GM12878 (cell line): ENCODE measurements at regions not wholly inside any gene's neighbourhood (a gene's known extent, or its start where the extent isn't known, plus 50 kb on each side); places are given as distances from the start of the nearest gene placed in this dataset.

Experiments used
- ATAC-seq: fragments of 200-7000 bp; cut with Tn5 transposase; 3 replicates; pipeline ENCODE4 v1.9.1; 2020; ENCODE audit warnings: mild to moderate bottlenecking, moderate library complexity
- BruUV-seq: library from RNA; stranded (reverse); fragments of 400-500 nt; replicated peaks from 2 replicates; lab custom pipeline; 2021; lab: Mats Ljungman, UMichigan
- CTCF ChIA-PET: fragments of 300-600 bp; sonication (Branson Sonifier 250); formaldehyde crosslinking; extraction: SDS; loops from one replicate; lab custom pipeline; 2021; ENCODE audit warnings: inconsistent platforms; lab: Yijun Ruan, JAX
- POLR2A ChIA-PET: fragments of 350-600 bp; formaldehyde crosslinking; extraction: SDS; loops from one replicate; lab custom pipeline; 2021; ENCODE audit warnings: inconsistent platforms; lab: Charles Lee
- RAD21 ChIA-PET: fragments of 300-600 bp; sonication (Branson Sonifier 250); formaldehyde crosslinking; loops from one replicate; lab custom pipeline; 2023; ENCODE audit warnings: antibody characterized with exemption; ENCODE audit not compliant: unreplicated experiment; lab: Charles Lee
- SMC1A ChIA-PET: fragments of 300-600 bp; sonication (Branson Sonifier 250); formaldehyde crosslinking; loops from one replicate; lab custom pipeline; 2023; ENCODE audit not compliant: unreplicated experiment, uncharacterized antibody; lab: Charles Lee
- DNase-seq: peaks from one replicate; pipeline ENCODE4 v3.0.0-alpha.2; 2011; ENCODE audit warnings: low read depth, low spot score
- FAIRE-seq: peaks from 3 replicates; lab custom pipeline; 2011; peaks lifted over from hg19 to GRCh38; lab: Jason Lieb, UNC
- H2AFZ ChIP-seq: 2 replicates; pipeline ENCODE4 v1.6.0; 2011; ENCODE audit warnings: low read depth, low read length, control low read depth; ENCODE audit not compliant: control insufficient read depth
- H3K27ac ChIP-seq: 2 replicates; pipeline ENCODE4 v1.5.1; 2011; ENCODE audit warnings: control low read depth; ENCODE audit not compliant: control insufficient read depth, insufficient read depth
- H3K27me3 ChIP-seq, 2 experiments: replicated peaks in 1 of 2; 2 replicates each; pipeline versions ENCODE4 v1.6.0 to v1.6.1; 2011; ENCODE audit warnings: low read length in 1 of 2; ENCODE audit not compliant: control insufficient read depth in 2 of 2, insufficient read depth in 2 of 2
- H3K36me3 ChIP-seq, 2 experiments: 2 replicates each; pipeline ENCODE4 v1.5.1; 2011; ENCODE audit warnings: low read length in 1 of 2; ENCODE audit not compliant: control insufficient read depth in 2 of 2, insufficient read depth in 2 of 2
- H3K4me1 ChIP-seq: 2 replicates; pipeline ENCODE4 v1.6.1; 2011; ENCODE audit warnings: mild to moderate bottlenecking, low read length, moderate library complexity, mixed read lengths; ENCODE audit not compliant: control insufficient read depth, insufficient read depth
- H3K4me2 ChIP-seq: 2 replicates; pipeline ENCODE4 v1.6.0; 2011; ENCODE audit warnings: control low read depth; ENCODE audit not compliant: control insufficient read depth, insufficient read depth
- H3K4me3 ChIP-seq: fragments of 200-600 bp; sonication (generic); 2 replicates; pipeline ENCODE4 v1.5.1; 2016
- H3K79me2 ChIP-seq: 2 replicates; pipeline ENCODE4 v1.6.0; 2011; ENCODE audit warnings: low read length; ENCODE audit not compliant: control insufficient read depth, insufficient read depth
- H3K9ac ChIP-seq: 2 replicates; pipeline ENCODE4 v1.8.0; 2011; ENCODE audit warnings: low read length, control low read depth, mixed read lengths; ENCODE audit not compliant: control insufficient read depth, insufficient read depth
- H3K9me3 ChIP-seq: replicated peaks from 3 replicates; pipeline ENCODE4 v1.5.1; 2011; ENCODE audit warnings: mild to moderate bottlenecking, low read length; ENCODE audit not compliant: control insufficient read depth, insufficient read depth
- H4K20me1 ChIP-seq: 2 replicates; pipeline ENCODE4 v1.6.0; 2011; ENCODE audit not compliant: control insufficient read depth, insufficient read depth
- ATF7 ChIP-seq: fragments of 450-650 bp; IDR thresholded peaks from 2 replicates; pipeline ENCODE4 v1.6.1; 2016; ENCODE audit warnings: low read depth, mild to moderate bottlenecking
- BHLHE40 ChIP-seq, 2 experiments: fragments of 450-650 bp in 1 of 2; IDR thresholded peaks; 2 replicates each; pipeline ENCODE4 v1.6.1; 2011 to 2017; ENCODE audit warnings: low read depth in 2 of 2, borderline replicate concordance in 1 of 2, improper control_type of control experiment in 1 of 2, low read length in 1 of 2, mild to moderate bottlenecking in 1 of 2
- BRCA1 ChIP-seq: IDR thresholded peaks from 2 replicates; pipeline ENCODE4 v1.6.1; 2011; ENCODE audit warnings: low read depth, low read length, improper control_type of control experiment
- CBX3 ChIP-seq: fragments of 200-600 bp; sonication (generic); IDR thresholded peaks from 2 replicates; pipeline ENCODE4 v1.6.1; 2016; ENCODE audit warnings: low read depth, borderline replicate concordance
- CBX5 ChIP-seq: sonication (generic); IDR thresholded peaks from 2 replicates; pipeline ENCODE4 v1.6.1; 2016; ENCODE audit warnings: low read depth, moderate library complexity, mild to moderate bottlenecking, inconsistent platforms
- ESRRA ChIP-seq: IDR thresholded peaks from 2 replicates; pipeline ENCODE4 v1.6.1; 2012; ENCODE audit warnings: mild to moderate bottlenecking, low read length, improper control_type of control experiment
- FOXK2 ChIP-seq: fragments of 450-650 bp; IDR thresholded peaks from 2 replicates; pipeline ENCODE4 v1.6.1; 2017; ENCODE audit warnings: mild to moderate bottlenecking, moderate library complexity
- HDGF ChIP-seq: fragments of 450-650 bp; IDR thresholded peaks from 2 replicates; pipeline ENCODE4 v1.6.1; 2016; ENCODE audit warnings: antibody characterized with exemption
- JUNB ChIP-seq: IDR thresholded peaks from 2 replicates; pipeline ENCODE4 v1.6.1; 2016; ENCODE audit warnings: antibody characterized with exemption, mild to moderate bottlenecking
- MYC ChIP-seq: IDR thresholded peaks from 2 replicates; pipeline ENCODE4 v1.6.1; 2011; ENCODE audit warnings: mild to moderate bottlenecking, low read length, moderate library complexity, inconsistent platforms; ENCODE audit not compliant: insufficient read depth, insufficient replicate concordance, insufficient read length, severe bottlenecking
- NFIC ChIP-seq: IDR thresholded peaks from 2 replicates; pipeline ENCODE4 v1.6.1; 2012; ENCODE audit warnings: low read depth, mild to moderate bottlenecking, inconsistent platforms, low read length, moderate library complexity
- PML ChIP-seq: IDR thresholded peaks from 2 replicates; pipeline ENCODE4 v1.6.1; 2012; ENCODE audit warnings: low read length, inconsistent platforms
- RAD21 ChIP-seq: IDR thresholded peaks from 2 replicates; pipeline ENCODE4 v1.6.1; 2011; ENCODE audit warnings: mild to moderate bottlenecking, low read depth, low read length, moderate library complexity; ENCODE audit not compliant: insufficient read depth
- SREBF1 ChIP-seq: IDR thresholded peaks from 2 replicates; pipeline ENCODE4 v1.6.1; 2012; ENCODE audit warnings: mild to moderate bottlenecking, low read length
- SREBF2 ChIP-seq: IDR thresholded peaks from 2 replicates; pipeline ENCODE4 v1.6.1; 2012; ENCODE audit warnings: mild to moderate bottlenecking, low read length
- TAF1 ChIP-seq: IDR thresholded peaks from 2 replicates; pipeline ENCODE4 v1.6.1; 2011; ENCODE audit warnings: mild to moderate bottlenecking, low read depth, low read length, borderline replicate concordance
- TARDBP ChIP-seq: IDR thresholded peaks from 2 replicates; pipeline ENCODE4 v1.6.1; 2016; ENCODE audit warnings: borderline replicate concordance
- TCF12 ChIP-seq: IDR thresholded peaks from 2 replicates; pipeline ENCODE4 v1.6.1; 2011; ENCODE audit warnings: low read depth, mild to moderate bottlenecking, low read length
- TCF3 ChIP-seq: IDR thresholded peaks from 2 replicates; pipeline ENCODE4 v1.6.1; 2012; ENCODE audit warnings: low read depth, mild to moderate bottlenecking, low read length, borderline replicate concordance; ENCODE audit not compliant: insufficient read depth
- WGBS: methylation state at CpG from one replicate; pipeline ENCODE4 v1.1.6; 2016; ENCODE audit warnings: low lambda C conversion rate; ENCODE audit not compliant: insufficient replicate concordance, insufficient coverage; ENCODE audit errors: missing lambda C conversion rate; 5-methylcytosine and 5-hydroxymethylcytosine counted together
- in situ Hi-C: fragments of 300-500 bp; cut with MboI; formaldehyde crosslinking; loops from 9 replicates; pipeline ENCODE4 v1.14.3; 2018; ENCODE audit warnings: mixed read lengths
- intact Hi-C: fragments of 100-400 bp; cut with micrococcal nuclease; formaldehyde crosslinking; loops from one replicate; pipeline ENCODE4 v1.14.2; 2022; ENCODE audit not compliant: unreplicated experiment
- TF ChIP-seq, protein P1 (sequence below): fragments of 450-650 bp; formaldehyde crosslinking; IDR thresholded peaks from 2 replicates; pipeline ENCODE4 v1.4.0; 2020; ENCODE audit warnings: mild to moderate bottlenecking, moderate library complexity
- TF ChIP-seq, protein P2 (sequence below): IDR thresholded peaks from 2 replicates; pipeline ENCODE4 v1.6.1; 2012; ENCODE audit warnings: low read depth, low read length, improper control_type of control experiment
- TF ChIP-seq, protein P3 (sequence below): IDR thresholded peaks from 2 replicates; pipeline ENCODE4 v1.6.1; 2011; ENCODE audit warnings: low read depth, low read length, improper control_type of control experiment, borderline replicate concordance

DNA sequence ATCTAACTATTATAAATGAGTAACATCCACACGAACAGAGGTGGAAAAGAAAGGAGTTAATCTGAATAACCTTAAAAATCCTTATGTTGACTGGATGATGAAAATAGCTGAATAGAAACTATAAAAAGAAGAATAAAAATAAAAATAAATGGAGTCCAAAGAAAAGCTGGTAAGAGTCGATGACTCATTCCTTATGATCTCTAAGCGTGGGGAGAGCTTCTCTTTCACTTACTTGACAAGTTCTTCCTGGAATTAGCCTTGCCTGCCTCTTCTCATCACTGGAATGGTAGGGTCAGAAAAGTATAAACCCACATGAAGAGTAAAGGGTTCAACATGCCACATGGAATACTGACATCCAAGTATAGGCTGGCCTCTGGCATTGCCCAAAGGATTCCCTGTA is 477.0 kb upstream of the RGMB start (continued):
- TF ChIP-seq, protein P1, sequence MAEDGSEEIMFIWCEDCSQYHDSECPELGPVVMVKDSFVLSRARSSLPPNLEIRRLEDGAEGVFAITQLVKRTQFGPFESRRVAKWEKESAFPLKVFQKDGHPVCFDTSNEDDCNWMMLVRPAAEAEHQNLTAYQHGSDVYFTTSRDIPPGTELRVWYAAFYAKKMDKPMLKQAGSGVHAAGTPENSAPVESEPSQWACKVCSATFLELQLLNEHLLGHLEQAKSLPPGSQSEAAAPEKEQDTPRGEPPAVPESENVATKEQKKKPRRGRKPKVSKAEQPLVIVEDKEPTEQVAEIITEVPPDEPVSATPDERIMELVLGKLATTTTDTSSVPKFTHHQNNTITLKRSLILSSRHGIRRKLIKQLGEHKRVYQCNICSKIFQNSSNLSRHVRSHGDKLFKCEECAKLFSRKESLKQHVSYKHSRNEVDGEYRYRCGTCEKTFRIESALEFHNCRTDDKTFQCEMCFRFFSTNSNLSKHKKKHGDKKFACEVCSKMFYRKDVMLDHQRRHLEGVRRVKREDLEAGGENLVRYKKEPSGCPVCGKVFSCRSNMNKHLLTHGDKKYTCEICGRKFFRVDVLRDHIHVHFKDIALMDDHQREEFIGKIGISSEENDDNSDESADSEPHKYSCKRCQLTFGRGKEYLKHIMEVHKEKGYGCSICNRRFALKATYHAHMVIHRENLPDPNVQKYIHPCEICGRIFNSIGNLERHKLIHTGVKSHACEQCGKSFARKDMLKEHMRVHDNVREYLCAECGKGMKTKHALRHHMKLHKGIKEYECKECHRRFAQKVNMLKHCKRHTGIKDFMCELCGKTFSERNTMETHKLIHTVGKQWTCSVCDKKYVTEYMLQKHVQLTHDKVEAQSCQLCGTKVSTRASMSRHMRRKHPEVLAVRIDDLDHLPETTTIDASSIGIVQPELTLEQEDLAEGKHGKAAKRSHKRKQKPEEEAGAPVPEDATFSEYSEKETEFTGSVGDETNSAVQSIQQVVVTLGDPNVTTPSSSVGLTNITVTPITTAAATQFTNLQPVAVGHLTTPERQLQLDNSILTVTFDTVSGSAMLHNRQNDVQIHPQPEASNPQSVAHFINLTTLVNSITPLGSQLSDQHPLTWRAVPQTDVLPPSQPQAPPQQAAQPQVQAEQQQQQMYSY (CRISPR knock-in tag), result no peak
- TF ChIP-seq JUNB, result no peak
- TF ChIP-seq BRCA1, result no peak
- TF ChIP-seq TCF3, result no peak

DNA sequence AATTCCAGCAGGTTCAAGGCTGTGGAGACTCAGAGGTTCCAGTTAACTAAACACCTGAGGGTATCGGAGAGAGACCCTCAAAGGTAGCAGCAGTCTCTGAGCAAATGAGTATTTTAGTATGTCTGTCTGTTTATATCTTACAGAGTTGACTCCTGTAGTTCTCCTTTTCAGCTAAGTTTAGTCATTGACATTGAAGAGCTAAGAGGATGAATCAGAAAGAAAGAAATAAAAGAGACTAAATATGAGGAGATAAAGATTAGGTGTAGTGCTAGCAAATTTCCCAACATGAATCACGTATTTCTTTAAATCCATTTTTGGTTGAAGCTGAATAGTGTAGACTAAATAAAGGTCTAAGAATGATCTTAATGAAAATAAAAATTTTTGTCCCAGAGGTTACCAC is 474.0 kb upstream of the RGMB start:
- H3K4me2 ChIP-seq, result no peak overlapping the region
- no peaks in the 10 kb centered on the region for H3K4me1 ChIP-seq
- no peak for FAIRE-seq
- ATAC-seq, result no peak
- in situ Hi-C loops, result no loop called here
- H3K27me3 ChIP-seq, result no peaks in the 10 kb centered on the region
- H3K79me2 ChIP-seq, result no peaks in the 10 kb centered on the region
- CTCF ChIA-PET, result interaction anchor here (0.6 to 1.3 kb wide), 3 partner anchors 9 to 63 kb away, joined by 3 to 4 read pairs (median 4); no protein-coding TSS in a partner anchor
- DNase-seq, result no peak
- H3K36me3 ChIP-seq, result no peaks in the 10 kb centered on the region
- RAD21 ChIA-PET, result interaction anchor here (1.2 kb wide), 1 partner anchor 9 kb away, joined by 4 read pairs; no protein-coding TSS in a partner anchor
- H3K9ac ChIP-seq, result no peak overlapping the region
- intact Hi-C loops, result no loop called here
- no peak overlapping the region for H2AFZ ChIP-seq
- no peak overlapping the region for H3K27ac ChIP-seq
- H4K20me1 ChIP-seq, result no peaks in the 10 kb centered on the region
- POLR2A ChIA-PET, result interaction anchor here (0.5 kb wide), 1 partner anchor 406 kb away, joined by 4 read pairs; no protein-coding TSS in a partner anchor
- H3K4me3 ChIP-seq, result no peak overlapping the region
- no peaks in the 10 kb centered on the region for H3K9me3 ChIP-seq
- SMC1A ChIA-PET, result interaction anchor here (0.9 to 1.3 kb wide), 2 partner anchors 20 to 602 kb away, joined by 3 read pairs; no protein-coding TSS in a partner anchor
- 61% methylated on average over 2 of the region's 2 CpGs for WGBS
- no TSS peak for BruUV-seq
- no peak for TF ChIP-seq FOXK2
- no peak for TF ChIP-seq ESRRA
- no peak for TF ChIP-seq BHLHE40 (IDR thresholded peaks at IDR 0.05; ENCODE audit: borderline replicate concordance in 1 of 2, low read depth in 2 of 2, low read length in 1 of 2)
- TF ChIP-seq HDGF, result no peak
- no peak for TF ChIP-seq TARDBP
- TF ChIP-seq RAD21, result no peak
- no peak for TF ChIP-seq TAF1
- no peak for TF ChIP-seq TCF12
- no peak for TF ChIP-seq PML
- TF ChIP-seq SREBF1, result no peak
- TF ChIP-seq, protein P2, sequence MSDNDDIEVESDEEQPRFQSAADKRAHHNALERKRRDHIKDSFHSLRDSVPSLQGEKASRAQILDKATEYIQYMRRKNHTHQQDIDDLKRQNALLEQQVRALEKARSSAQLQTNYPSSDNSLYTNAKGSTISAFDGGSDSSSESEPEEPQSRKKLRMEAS, result no peak
- TF ChIP-seq MYC, result no peak
- TF ChIP-seq CBX5, result no peak
- TF ChIP-seq ATF7, result no peak
- no peak for TF ChIP-seq NFIC
- TF ChIP-seq SREBF2, result no peak
- no peak for TF ChIP-seq CBX3
- TF ChIP-seq, protein P3, sequence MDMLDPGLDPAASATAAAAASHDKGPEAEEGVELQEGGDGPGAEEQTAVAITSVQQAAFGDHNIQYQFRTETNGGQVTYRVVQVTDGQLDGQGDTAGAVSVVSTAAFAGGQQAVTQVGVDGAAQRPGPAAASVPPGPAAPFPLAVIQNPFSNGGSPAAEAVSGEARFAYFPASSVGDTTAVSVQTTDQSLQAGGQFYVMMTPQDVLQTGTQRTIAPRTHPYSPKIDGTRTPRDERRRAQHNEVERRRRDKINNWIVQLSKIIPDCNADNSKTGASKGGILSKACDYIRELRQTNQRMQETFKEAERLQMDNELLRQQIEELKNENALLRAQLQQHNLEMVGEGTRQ, result no peak
